Caco-2 (cell line): ENCODE measurements at regions not wholly inside any gene's neighbourhood (a gene's known extent, or its start where the extent isn't known, plus 50 kb on each side); places are given as distances from the start of the nearest gene placed in this dataset.
"Not testable (repeated sequence)": the region's sequence is repeated elsewhere in the genome, so short reads cannot be mapped to it uniquely, and the experiment has no call there.

Experiments used
- BruUV-seq: library from RNA; stranded (reverse); fragments of 400-500 nt; replicated peaks from 2 replicates; lab custom pipeline; 2021; lab: Mats Ljungman, UMichigan
- CTCF ChIA-PET: fragments of 300-600 bp; sonication (Branson Sonifier 250); formaldehyde crosslinking; loops from one replicate; lab custom pipeline; 2022; ENCODE audit warnings: antibody characterized with exemption; lab: Charles Lee
- POLR2A ChIA-PET: fragments of 300-600 bp; sonication (Branson Sonifier 250); formaldehyde crosslinking; loops from one replicate; lab custom pipeline; 2022; ENCODE audit warnings: antibody characterized with exemption; lab: Charles Lee
- DNase-seq, 2 experiments: peaks; one replicate each; pipeline versions ENCODE4 v3.0.0 to v3.0.0-alpha.2; 2020 to 2022
- H3K27me3 ChIP-seq: replicated peaks from 2 replicates; pipeline ENCODE4 v1.6.0; 2011; ENCODE audit warnings: low read length; ENCODE audit not compliant: control insufficient read depth, insufficient read depth
- H3K36me3 ChIP-seq: 2 replicates; pipeline ENCODE4 v1.5.1; 2011; ENCODE audit warnings: low read length; ENCODE audit not compliant: control insufficient read depth, insufficient read depth
- H3K4me1 ChIP-seq: fragments of 250-450 bp; sonication (Bioruptor Pico); 2 replicates; pipeline ENCODE4 v1.5.1; 2020; ENCODE audit warnings: mild to moderate bottlenecking
- H3K4me3 ChIP-seq: 2 replicates; pipeline ENCODE4 v1.5.1; 2011; ENCODE audit warnings: low read depth, mild to moderate bottlenecking, control low read depth, low read length
- H3K9me3 ChIP-seq: fragments of 250-450 bp; sonication (Bioruptor Pico); 2 replicates; pipeline ENCODE4 v1.5.1; 2020; ENCODE audit warnings: mild to moderate bottlenecking, moderate library complexity
- H3K27ac Mint-ChIP-seq: one replicate; pipeline ENCODE4 v1.8.0; 2022; ENCODE audit warnings: mixed read lengths; ENCODE audit not compliant: unreplicated experiment
- H3K27me3 Mint-ChIP-seq: one replicate; pipeline ENCODE4 v1.8.0; 2022; ENCODE audit warnings: mixed read lengths; ENCODE audit not compliant: insufficient read depth, unreplicated experiment
- H3K36me3 Mint-ChIP-seq: one replicate; pipeline ENCODE4 v1.8.0; 2022; ENCODE audit warnings: mild to moderate bottlenecking, mixed read lengths; ENCODE audit not compliant: insufficient read depth, unreplicated experiment
- H3K4me1 Mint-ChIP-seq: one replicate; pipeline ENCODE4 v1.8.0; 2022; ENCODE audit warnings: low read depth, mixed read lengths; ENCODE audit not compliant: unreplicated experiment
- H3K4me3 Mint-ChIP-seq: one replicate; pipeline ENCODE4 v1.8.0; 2022; ENCODE audit warnings: mild to moderate bottlenecking, moderate library complexity, mixed read lengths; ENCODE audit not compliant: unreplicated experiment
- H3K9me3 Mint-ChIP-seq: one replicate; pipeline ENCODE4 v1.8.0; 2022; ENCODE audit warnings: mixed read lengths; ENCODE audit not compliant: unreplicated experiment
- intact Hi-C: fragments of 100-400 bp; cut with micrococcal nuclease; formaldehyde crosslinking; loops from one replicate; pipeline ENCODE4 v1.10.0; 2022; ENCODE audit not compliant: unreplicated experiment
- TF ChIP-seq, protein P1 (sequence below), 2 experiments: fragments of 200-600 bp in 1 of 2; IDR thresholded peaks; 1 replicate in 1 of 2; 2 replicates in 1 of 2; pipeline versions ENCODE4 v1.5.1 to v1.8.0; 2011 to 2022; ENCODE audit warnings: antibody characterized with exemption in 1 of 2, control low read depth in 1 of 2, inconsistent platforms in 1 of 2, low read depth in 1 of 2, low read length in 1 of 2, mild to moderate bottlenecking in 1 of 2, moderate library complexity in 1 of 2; ENCODE audit not compliant: insufficient read depth in 1 of 2, severe bottlenecking in 1 of 2, unreplicated experiment in 1 of 2

DNA sequence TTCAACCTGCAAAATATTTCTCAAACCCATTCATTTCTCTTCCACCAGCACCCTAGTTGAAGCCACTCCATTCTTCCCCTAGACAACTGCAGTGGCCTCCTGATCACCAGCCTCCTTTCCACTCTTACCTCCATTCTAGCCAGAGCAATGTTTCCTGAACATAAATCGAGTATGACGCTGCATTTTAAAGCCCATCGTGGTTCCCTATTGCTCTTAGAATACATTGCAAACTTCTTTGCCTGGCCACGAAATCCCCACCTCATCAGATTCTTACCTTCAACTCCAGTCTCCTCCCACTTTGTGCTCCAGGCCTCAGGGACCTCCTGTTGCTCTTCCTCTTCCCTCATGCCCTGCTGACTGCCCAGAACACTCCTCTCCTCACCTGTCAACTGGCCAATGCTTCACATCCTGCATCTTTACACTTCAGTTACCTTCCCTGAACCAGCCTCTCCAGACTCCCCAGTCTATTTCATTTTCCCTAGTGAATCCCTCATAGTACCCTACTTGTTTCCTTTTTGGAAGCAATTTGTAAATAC is 176.5 kb upstream of the CTAGE1 start:
- H3K4me3 Mint-ChIP-seq: no peak overlapping the region
- no TSS peak for BruUV-seq

DNA sequence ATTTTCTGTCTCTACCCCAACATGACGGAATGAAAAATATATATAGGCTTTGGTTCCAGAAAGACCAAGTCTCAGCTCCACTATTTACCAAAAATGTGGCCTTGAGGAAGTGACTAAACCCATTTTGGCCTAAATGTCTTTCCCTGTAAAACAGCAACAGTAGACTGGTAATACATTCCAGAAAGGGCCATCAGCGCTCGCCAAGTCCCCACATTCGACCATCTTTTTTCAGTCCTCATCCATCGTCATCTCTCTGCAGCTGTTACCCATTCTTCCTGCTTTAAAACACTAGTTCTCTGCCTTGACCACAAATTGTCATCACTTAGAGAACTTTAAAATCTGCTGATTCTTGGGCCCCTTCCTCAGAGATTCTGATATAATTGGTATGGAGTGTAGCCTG is 183.8 kb upstream of the CTAGE1 start:
- intact Hi-C loops: loop anchor here (10.0 kb wide), 1 partner anchor 103 kb away; no protein-coding TSS in a partner anchor
- Mint-ChIP-seq H3K9me3 (no peaks in the 10 kb centered on the region), H3K27me3 (peaks cover 11% of the 10 kb centered on the region), H3K4me3 (no peak overlapping the region), H3K4me1 (no peaks in the 10 kb centered on the region), H3K36me3 (peaks cover 4% of the 10 kb centered on the region), H3K27ac (no peak overlapping the region)
- no peaks in the 10 kb centered on the region for H3K36me3 ChIP-seq
- TF ChIP-seq, protein P1, sequence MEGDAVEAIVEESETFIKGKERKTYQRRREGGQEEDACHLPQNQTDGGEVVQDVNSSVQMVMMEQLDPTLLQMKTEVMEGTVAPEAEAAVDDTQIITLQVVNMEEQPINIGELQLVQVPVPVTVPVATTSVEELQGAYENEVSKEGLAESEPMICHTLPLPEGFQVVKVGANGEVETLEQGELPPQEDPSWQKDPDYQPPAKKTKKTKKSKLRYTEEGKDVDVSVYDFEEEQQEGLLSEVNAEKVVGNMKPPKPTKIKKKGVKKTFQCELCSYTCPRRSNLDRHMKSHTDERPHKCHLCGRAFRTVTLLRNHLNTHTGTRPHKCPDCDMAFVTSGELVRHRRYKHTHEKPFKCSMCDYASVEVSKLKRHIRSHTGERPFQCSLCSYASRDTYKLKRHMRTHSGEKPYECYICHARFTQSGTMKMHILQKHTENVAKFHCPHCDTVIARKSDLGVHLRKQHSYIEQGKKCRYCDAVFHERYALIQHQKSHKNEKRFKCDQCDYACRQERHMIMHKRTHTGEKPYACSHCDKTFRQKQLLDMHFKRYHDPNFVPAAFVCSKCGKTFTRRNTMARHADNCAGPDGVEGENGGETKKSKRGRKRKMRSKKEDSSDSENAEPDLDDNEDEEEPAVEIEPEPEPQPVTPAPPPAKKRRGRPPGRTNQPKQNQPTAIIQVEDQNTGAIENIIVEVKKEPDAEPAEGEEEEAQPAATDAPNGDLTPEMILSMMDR (IDR thresholded peaks at IDR 0.05; ENCODE audit: insufficient read depth in 1 of 2, low read depth in 1 of 2, low read length in 1 of 2, severe bottlenecking in 1 of 2, unreplicated experiment in 1 of 2): no peak
- H3K4me1 ChIP-seq: no peaks in the 10 kb centered on the region
- POLR2A ChIA-PET: no interaction called here
- DNase-seq: no peak
- H3K27me3 ChIP-seq: no peaks in the 10 kb centered on the region; the same call in 1 of the 2 replicates
- H3K9me3 ChIP-seq: no peaks in the 10 kb centered on the region
- no peak overlapping the region for H3K4me3 ChIP-seq
- BruUV-seq: no TSS peak
- CTCF ChIA-PET: no interaction called here

More for the DNA sequence above, 176.5 kb upstream of the CTAGE1 start:
- Mint-ChIP-seq H3K9me3 (no peaks in the 10 kb centered on the region), H3K27me3 (peaks cover 15% of the 10 kb centered on the region), H3K4me1 (no peaks in the 10 kb centered on the region), H3K27ac (no peak overlapping the region), H3K36me3 (peaks cover 3% of the 10 kb centered on the region)
- intact Hi-C loops: no loop called here
- Histone ChIP-seq H3K9me3 (no peaks in the 10 kb centered on the region), H3K4me1 (no peaks in the 10 kb centered on the region), H3K27me3 (no peaks in the 10 kb centered on the region), H3K36me3 (no peaks in the 10 kb centered on the region), H3K4me3 (no peak overlapping the region)
- DNase-seq: no peak
- TF ChIP-seq, protein P1 (IDR thresholded peaks at IDR 0.05; ENCODE audit: insufficient read depth in 1 of 2, low read depth in 1 of 2, low read length in 1 of 2, severe bottlenecking in 1 of 2, unreplicated experiment in 1 of 2): no peak
- CTCF ChIA-PET: no interaction called here
- POLR2A ChIA-PET: no interaction called here

- H3K9me3 ChIP-seq, H3K36me3 Mint-ChIP-seq, H3K36me3 ChIP-seq, H3K9me3 Mint-ChIP-seq, H3K27ac Mint-ChIP-seq, CTCF ChIA-PET, DNase-seq, H3K4me3 ChIP-seq, BruUV-seq, H3K4me1 ChIP-seq, H3K27me3 ChIP-seq, H3K4me3 Mint-ChIP-seq, H3K4me1 Mint-ChIP-seq, POLR2A ChIA-PET: not testable (repeated sequence)
- intact Hi-C loops: loop anchor here (10.0 kb wide), 1 partner anchor 102 kb away; no protein-coding TSS in a partner anchor
- peaks cover 11% of the 10 kb centered on the region for H3K27me3 Mint-ChIP-seq
Observed at GRCh38 chr18:22602456-22602855, 184.7 kb upstream of the CTAGE1 start.
